Left kidney (tissue), 1 donor: ENCODE measurements at regions not wholly inside any gene's neighbourhood (a gene's known extent, or its start where the extent isn't known, plus 50 kb on each side); places are given as distances from the start of the nearest gene placed in this dataset.

Experiments used
- DNase-seq: peaks from one replicate; pipeline ENCODE4 v3.0.0-alpha.2; 2013

- DNase-seq: no peak
Observed at GRCh38 chr4:41883988-41884734, 51.1 kb upstream of the TMEM33 start.

- DNase-seq: no peak
Observed at GRCh38 chr4:41882625-41883347, 52.4 kb upstream of the TMEM33 start.

- no peak for DNase-seq
Observed at GRCh38 chr4:41881981-41882624, 53.1 kb upstream of the TMEM33 start.

- DNase-seq: no peak
Observed at GRCh38 chr4:41880840-41881831, 54.1 kb upstream of the TMEM33 start.

GRCh38 chr4:41880022-41880837 lies 55.0 kb upstream of the TMEM33 start:
- no peak for DNase-seq

GRCh38 chr4:41879552-41879951 lies 55.7 kb upstream of the TMEM33 start:
- DNase-seq: no peak

GRCh38 chr4:41878991-41879491 lies 56.2 kb upstream of the TMEM33 start:
- DNase-seq: no peak

- no peak for DNase-seq
Observed at GRCh38 chr4:41878170-41878969, 56.9 kb upstream of the TMEM33 start.

- no peak for DNase-seq
Observed at GRCh38 chr4:41877020-41877796, 58.0 kb upstream of the TMEM33 start.

- DNase-seq: no peak
Observed at GRCh38 chr4:41874873-41875272, 60.4 kb upstream of the TMEM33 start.

GRCh38 chr4:41874398-41874797 lies 60.8 kb upstream of the TMEM33 start:
- no peak for DNase-seq

- DNase-seq: no peak
Observed at GRCh38 chr4:41873380-41874295, 61.6 kb upstream of the TMEM33 start.

- no peak for DNase-seq
Observed at GRCh38 chr4:41870035-41870434, 65.2 kb upstream of the TMEM33 start.

GRCh38 chr4:41866799-41867677 lies 68.2 kb upstream of the TMEM33 start:
- DNase-seq: no peak

- DNase-seq: no peak
Observed at GRCh38 chr4:41865981-41866798, 69.0 kb upstream of the TMEM33 start.
